ENCODE measurements at regions not wholly inside any gene's neighbourhood (a gene's known extent, or its start where the extent isn't known, plus 50 kb on each side); places are given as distances from the start of the nearest gene placed in this dataset.
A peak's percentile ranks its signal among the peaks of the same experiment; 100 is the strongest.

DNA sequence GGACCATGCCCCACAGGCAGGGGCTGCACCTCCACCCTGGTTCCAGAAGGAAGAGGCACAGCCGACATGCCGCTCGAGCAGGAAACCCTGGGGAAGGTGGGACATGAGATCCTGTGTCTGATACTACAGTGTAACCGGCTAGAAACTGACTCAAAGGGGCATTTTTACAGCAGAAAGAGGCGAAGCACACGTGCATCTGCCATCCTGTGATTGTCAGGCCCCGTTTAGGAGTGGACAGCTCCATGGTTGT lies 62.7 kb downstream of the SIK1 start:
- no peak for DNase-seq (ENCODE audit: low read depth)

DNA sequence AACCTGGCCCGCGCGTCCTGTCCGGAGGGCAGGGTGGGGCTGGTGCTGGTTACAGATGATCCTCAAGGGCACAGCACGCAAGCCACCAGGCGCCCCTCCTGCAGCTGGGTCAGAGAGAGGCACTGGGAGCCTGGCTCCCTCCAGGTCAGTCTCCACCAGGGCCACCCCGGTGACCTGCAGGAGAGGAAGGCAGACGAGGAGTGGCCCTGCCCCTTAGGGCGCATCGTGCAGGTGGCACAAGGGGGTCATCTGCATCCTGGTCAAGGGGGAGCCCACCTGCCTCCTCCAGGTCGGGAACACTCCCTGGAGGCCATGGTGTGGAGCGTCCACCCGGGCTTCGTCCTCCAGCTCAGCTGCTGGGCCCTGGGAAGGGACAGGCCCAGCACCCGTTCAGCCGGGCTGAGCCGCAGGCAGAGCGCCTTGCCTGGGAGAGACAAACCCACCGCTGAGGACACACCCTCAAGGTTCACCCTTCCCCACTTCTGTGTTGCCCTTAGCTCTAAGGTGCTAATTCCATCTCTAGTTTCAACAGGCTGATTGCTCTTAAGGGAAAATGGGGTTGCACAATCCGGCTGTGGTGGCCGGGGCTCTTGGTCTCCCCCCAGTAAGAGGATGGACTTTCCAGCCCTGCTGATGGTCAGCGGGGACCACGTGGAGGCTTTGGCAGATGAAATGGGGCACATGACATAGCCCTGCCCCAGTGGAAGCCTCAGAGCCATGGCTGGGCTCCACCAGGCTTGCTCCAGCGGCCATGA lies 63.2 kb downstream of the SIK1 start:
- no peak for DNase-seq (ENCODE audit: low read depth)

DNA sequence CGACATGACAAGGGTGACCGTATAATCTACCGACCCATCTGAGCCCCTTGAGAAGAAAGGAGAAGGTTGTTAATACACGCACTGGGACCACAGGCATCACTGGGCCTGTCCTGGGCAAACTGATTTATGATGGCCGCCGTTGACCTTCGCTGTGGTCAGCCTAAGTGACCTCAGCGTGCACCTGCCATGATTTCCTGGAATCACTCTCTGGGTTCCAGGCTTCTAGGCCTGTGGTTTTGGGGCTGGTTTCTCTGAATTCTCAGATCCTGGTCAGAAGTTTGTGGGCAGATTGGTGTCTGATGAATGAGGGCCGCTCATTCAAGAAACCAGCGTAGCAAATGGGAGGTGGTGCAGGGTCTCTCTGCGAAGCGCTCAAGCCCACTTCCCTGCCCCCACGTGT lies 64.0 kb downstream of the SIK1 start:
- no peak for DNase-seq (ENCODE audit: low read depth)

DNA sequence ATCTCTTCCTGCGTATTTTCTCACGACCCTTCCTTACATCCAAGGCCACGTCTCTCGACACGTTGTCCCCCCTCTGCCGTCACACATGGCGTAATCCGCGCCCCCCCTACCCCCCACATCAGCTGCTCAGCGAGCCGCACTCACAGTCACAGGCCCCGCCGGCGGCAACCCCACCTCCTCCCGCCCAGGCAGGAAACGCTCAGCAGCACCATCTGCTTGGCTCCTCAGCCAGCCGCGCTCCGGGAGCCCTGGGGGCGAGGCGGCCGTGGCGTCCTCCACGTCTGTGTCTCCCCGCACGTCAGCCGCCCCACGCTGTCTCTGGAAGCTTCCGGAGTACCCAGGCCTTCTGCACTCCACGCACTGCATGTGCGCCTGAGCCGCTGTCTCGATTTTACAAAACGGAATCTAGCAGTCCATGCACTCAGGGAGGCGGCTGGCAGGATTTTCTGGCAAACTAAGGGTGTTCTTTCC lies 64.6 kb downstream of the SIK1 start:
- peak; percentile 69 for DNase-seq (ENCODE audit: low read depth)

DNA sequence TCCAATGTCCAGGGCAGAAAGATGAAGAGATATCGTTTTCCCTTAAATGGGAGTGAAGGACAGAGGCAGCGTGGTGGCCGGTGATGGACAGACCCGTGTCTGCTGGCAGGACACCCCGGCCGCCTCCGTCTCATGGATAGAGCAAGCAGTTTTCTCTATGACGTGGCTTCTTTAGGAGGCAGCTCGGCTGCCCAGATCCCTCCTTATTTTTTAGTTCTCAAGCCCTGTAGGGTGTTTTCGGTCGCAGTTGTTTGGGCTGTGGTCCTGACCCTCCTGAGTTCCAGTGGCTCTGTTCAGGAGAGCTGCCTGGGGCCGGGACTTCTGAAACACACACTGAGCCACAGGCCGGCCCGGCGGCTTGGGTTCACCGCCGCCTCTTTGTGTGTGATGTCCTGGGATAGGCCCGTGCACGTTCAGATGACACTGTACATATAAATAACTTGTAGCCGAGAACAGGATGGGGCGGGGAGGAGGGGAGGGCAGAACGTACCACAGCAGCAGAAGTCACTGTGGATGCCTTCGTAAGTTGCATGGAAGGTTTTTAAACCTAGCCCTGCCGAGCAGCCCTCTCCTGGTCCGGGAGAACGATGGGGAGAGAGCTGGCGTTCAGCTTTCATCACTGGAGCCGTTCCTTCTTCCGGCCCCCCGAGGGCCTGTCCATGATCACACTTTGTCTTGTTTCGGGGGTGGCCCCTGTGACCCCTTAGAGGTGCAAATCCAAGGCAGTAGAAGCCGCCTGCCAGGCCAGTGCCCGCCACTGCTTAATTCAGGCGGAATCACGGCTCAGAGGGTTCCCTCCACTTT lies 65.2 kb downstream of the SIK1 start:
- peak; percentile 36 for DNase-seq (ENCODE audit: low read depth)

DNA sequence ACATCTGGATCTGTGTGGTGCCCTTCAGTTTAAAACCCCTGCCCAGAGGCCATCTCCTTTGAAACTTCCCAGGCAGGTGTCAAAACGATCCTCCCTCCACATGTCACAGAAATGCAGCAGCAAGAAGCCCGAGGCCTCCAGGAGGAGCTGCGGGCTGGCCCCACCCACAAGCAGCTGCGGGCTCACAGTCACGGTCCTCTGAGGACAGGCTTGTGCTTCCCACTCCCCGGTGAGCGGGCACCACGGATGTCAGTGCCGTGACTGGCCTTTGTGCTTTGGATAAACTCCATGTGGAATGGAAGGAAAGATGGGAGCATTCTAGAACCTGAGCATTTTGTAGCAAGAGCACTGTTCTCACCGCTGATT lies 65.8 kb downstream of the SIK1 start:
- DNase-seq (ENCODE audit: low read depth): no peak

DNA sequence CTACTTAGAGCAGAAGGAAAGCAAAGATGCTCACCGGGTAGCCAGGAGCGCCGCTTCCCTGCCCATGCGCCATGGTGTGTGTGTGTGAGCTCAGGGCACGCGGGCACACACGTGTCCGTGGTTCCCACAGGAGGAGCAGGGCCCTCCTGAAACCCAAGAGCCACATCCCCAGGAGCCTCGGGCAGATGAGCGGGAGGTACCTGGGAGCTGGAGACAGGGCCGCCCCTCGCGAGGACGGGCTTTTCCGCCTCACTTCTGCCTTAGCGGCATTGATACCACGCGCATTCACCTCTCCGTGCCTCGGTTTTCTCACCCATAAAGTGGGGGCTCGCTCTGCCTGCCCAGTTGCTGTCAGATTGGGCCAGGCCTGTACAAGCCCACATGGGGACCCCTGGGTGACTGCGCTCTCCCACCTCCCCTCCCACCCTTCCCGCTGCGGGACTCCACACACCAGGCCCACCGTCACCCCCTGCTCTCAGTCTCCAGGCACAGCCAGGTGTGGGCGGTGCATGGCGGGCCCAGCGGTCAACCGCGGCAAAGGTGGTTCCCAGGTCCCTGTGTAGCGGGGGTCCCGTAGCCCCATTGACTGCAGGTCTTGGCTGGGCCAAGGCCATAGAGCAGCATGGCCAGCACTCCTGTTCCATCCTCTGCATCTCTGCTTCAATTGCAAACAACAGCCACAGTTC lies 66.3 kb downstream of the SIK1 start:
- DNase-seq (ENCODE audit: low read depth): no peak

DNA sequence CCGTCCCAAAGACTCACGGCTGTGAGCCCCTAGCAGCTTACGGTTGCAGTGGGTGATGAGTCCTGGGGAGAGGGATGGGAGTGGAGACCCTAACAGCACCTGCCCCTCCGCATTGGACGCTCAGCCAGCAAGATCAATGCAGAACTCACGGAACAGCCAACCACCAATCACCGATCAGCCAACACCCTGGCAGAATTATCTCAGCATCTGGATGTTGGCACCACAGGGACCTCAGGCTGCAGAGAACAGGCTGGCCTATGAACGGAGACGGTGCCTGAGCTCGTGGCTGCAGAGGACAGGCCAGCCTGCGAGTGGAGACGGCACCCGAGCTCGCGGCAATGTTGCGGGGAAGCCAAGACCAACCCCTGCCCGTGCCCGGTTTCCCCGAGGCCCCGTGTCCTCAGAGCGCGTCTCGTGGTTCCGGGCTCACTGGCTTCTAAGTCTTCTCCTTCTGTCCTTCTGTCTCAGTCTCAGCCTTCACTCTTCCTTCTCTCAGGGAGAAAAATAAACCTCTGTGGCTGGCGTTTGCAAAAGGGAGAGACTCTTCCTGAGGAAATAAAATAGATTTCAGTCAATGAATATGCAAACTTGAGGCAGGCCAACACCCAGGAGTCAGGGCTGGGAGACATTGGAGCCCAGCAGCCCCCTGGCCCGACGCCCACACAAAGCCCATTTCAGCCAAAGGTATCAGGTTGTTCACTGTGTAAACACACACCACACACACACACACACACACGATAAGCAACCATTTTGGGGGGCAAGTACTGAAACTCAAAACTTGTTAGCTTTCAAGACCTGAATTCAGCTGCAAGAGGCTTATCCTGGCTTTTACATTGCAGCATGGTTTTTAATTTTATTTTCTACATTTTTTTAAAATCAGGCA lies 67.8 kb downstream of the SIK1 start:
- DNase-seq (ENCODE audit: low read depth): no peak

DNA sequence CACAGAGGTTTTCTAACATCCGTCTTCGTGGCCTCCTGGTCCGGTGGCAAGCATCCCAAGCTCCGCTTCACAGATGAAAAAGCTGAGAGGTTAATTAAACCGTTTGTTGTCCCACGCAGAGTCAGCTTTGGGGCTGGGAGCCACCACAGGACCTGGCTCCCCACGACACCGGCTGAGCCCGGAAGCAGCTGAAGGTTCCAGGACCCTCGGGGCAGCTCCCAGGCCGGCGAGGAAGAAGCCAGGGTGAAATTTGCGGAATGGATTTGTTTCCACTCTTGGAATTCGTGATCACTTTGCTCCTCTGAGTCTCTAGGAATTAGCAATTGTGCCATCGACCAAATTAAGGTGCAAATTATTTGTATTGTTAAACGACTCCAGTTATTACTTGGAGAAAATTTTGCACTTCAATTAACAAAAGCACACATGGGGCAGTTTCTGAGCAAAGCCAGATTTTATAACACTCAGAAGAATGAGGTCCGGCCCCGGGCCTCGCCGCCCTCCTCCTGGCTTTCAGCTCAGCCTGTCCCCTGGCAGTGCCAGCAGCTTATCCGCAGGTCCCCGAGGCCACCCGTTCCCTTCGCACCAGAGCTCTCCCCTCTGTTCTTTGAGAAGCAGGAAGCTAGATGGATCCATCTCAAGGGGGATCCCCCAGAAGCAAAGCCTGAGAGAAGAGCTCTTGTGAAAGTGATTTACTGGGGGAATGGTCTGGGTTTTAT lies 69.1 kb downstream of the SIK1 start:
- DNase-seq (ENCODE audit: low read depth): no peak

DNA sequence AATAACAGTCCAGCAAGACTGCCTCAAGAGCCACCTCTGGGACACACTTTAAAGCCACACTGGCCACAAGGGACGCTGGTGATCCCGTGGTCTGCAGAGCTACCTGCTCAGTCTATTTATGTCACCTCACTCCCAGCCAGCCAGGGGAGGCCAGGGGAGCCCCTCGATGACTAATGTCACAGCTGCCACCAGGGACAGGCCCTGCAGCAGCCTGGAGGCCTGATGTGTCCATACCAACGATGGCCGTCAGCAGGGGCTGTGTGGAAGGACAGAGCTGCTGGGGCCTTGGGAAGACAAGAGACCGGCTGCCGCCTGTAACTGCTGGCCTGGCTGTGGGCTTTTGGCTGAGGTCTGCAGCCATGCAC lies 71.0 kb downstream of the SIK1 start:
- DNase-seq (ENCODE audit: low read depth): no peak

DNA sequence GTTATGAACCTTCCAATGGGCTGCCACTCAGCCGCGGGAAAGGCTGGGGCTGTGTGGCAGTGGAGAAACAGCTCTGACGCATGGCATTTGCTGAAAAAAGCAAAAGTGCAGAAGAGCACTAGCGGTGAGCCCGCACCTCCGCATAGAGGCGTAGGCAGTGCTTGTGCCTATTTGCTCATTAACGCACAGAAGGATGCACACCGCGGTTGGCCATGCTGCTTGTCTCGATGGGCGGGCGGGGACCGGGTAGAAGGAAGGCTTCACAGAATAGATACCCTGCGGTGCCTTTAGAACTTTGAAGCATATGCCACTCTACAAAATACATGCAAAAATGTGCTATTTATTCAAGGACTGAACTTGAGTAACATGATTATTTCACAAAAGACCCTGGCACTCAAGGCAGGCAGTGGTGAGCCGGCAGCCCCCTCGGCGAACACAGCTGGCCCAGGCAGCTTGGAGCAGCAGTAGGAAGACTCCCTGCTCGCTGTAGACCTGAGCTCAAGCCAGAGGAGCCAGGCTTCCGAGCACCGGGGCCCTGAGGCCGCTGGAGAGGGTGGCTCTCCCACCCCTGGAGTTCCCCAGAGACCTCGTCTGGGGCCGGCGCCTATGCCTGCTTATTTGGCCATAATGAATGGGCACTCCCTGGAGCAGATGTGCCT lies 71.5 kb downstream of the SIK1 start:
- no peak for DNase-seq (ENCODE audit: low read depth)

DNA sequence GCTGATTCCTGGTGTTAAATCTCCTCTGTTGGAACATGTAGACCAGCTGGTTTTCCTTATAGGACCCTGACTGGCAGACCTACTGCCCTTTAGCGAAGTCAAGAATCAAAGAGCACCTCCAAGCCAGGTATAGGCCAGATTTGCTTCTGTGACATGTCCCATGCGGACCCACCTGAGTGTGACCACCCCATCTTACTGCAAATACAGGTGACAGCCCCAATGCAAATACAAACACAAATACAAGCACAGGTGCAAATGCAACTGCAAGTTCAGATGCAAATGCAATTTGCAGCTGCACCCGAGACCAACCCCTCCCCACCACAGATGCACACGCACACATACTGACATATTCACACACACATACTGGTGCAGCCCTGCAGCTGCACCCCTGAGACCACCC lies 72.3 kb downstream of the SIK1 start:
- no peak for DNase-seq (ENCODE audit: low read depth)

DNA sequence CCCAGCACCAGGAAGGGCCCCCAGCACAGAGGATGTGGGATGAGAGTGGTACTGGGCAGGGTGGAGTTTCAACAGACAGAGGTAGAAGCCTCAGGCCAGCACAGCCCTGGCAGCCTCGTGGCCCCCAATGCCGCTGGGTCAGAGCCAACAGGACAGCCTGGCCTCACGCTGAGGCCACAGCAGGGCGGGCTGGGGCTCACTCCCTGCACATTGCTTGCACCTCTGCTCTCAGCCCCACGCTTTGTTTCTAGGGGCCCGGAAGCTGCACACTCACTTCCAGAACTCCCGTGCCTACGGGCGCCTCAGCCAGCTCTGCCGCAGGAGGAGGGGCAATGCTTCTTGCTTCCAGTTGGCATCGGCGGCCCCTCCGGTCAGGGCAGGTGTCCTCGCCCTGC lies 72.9 kb downstream of the SIK1 start:
- no peak for DNase-seq (ENCODE audit: low read depth)

DNA sequence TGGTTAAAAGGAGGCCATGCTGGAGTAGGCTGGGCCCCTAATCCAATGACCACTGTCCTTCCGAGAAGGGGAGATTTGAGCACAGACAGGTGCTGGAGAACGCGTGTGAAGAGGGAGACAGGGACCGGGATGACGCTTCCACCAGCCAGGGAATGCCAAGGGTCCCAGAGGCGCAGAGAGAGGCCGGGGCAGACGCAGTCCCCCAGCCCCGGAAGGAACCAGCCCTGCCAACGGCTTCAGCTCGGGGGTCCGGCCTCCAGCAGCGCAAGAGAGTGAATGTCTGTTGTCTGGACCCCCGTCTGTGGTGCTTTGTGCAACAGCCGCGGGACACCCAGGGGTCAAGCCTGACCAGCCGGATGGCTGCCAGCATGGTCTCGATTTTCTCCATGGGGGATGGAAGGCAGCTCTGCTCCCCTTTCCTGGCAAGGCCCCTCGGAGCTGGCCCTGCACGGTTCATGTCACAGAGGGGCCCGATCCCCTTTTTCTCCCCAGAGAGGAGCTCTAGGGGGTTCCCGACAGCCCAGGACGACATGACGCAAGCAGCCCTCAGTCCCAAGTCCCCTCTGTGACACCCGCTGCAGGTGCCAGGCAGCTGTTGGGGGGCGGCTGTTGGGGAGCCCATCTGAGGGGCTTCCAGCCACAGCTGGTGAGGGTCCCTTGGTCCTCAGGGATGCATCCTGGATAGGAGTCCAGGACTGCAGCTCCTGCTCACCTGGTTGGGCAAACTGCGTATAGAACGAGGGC lies 73.5 kb downstream of the SIK1 start:
- DNase-seq (ENCODE audit: low read depth): no peak

DNA sequence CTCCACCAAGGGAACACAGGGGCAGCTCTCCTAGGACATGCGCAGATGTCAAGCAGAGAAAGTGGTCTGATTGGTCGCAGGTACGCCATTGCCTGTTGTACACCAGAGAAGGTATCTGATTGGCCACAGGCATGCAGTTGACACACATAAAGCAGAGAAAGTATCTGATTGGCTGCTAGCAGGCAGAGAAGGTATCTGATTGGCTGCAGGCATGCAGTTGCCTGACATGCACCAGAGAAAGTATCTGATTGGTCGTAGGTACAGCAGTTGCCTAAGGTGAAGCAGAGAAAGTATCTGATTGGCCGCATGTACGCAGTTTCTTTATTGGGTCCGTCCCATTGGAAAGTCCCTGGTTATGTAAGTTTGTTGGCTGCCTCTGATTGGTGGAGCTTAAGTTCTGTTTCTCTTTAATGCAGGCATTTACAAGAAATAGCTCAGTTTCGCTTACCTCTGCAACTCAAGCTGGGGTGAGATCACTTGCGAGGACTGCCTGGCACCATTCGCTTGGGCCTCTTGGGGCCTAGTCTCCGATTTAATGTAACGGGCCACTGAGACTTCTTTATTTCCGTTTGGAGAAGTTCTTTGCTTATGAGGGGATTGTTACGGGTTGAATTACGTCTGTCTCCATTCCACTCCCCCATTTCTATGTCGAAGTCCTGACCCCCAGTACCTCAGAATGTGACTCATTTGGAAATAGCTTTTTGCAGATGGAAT lies 74.2 kb downstream of the SIK1 start:
- DNase-seq (ENCODE audit: low read depth): no peak

DNA sequence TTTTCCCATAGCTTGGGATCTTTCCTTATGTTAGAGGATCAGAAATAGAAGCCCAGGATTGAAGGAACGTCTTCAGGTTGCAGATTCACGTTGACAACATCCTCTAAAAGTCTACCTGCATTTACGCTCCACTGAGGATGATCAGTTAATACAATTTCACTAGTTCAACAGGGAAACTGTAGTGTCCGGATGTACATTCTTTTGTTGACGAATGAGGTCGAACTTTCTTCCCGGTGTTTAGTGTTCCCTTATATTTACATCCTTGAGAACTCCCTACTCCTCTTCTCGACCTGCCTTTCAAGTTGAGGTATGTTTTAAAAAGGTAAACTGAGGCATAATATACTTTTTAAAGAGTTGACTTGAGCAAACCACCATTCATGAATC lies 74.8 kb downstream of the SIK1 start:
- DNase-seq (ENCODE audit: low read depth): no peak

DNA sequence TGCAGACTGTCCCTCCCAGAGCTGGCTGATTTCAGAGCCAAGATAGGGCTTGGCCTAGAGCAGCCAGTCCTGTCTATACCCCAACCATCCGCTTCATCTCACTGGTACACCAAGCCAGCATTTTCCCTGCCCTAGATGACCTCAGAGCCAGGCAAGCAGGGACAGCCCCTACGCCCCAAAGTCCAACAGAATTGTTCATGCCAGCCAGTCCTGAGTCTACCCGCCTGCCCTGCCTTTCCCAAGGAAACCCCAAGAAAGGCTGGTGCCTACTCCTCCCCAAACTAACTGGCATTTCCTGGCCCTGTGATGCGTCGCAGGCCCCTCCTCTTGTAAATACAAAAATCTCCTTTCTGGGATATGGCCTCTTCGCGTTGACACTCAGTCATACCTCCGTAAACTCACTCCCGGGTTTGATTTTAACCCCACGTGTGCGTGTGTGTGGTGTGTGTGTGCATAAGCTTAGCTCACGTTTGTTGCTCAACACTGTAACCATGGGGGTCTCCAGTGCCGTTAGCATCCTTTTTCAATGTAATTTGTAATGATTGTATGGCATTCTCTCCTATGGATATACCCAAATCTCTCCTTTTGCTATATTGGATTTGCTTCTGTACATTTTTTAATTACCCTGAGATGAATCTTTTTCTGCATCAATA lies 75.3 kb downstream of the SIK1 start:
- no peak for DNase-seq (ENCODE audit: low read depth)

DNA sequence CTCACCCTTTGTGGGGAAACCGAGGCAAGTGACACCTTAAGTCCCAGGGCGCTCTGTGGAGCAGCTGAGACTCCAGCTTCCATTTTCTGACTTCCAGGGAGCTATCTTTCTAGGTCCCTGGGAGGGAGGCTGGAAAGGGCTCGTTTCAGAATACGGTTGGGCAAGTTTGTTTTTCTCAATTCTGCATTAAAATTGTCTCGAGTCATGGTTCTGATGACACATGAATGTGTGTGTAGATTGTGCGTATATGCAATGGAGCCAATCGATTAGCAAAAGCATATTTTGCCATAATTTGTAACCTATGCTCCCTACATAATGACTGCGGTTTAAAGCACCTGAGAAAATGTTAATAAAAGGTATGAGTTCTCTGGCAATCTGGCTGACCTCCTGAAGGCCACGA lies 77.3 kb downstream of the SIK1 start:
- no peak for DNase-seq (ENCODE audit: low read depth)

DNA sequence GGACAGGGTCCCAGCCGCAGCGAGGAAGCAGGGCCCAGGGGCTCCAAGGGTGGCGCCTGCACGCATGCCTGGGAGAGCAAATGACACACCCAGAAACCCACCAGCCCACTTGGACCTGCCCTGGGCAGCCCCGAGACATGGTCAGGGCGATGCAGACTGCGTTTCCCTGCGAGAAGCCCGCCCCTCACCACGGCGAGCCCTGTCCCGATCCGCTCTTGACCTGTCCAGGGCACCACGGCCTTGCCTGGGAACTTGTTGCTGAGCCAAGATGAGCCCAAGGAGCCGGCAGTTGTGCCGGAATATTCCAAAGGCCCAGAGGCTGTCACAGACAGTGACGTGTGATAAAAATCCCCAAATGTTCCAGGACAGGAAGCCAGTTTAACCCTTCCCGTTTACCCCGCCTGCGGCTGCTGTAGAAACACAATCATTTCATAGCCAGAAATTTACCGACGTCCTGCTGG lies 78.1 kb downstream of the SIK1 start:
- DNase-seq (ENCODE audit: low read depth): no peak

Measured in activated T-cell treated with anti-CD3 and anti-CD28 coated beads for 1 hour (primary cell).